Activated T-cell treated with anti-CD3 and anti-CD28 coated beads for 48 hours (primary cell): ENCODE measurements at regions not wholly inside any gene's neighbourhood (a gene's known extent, or its start where the extent isn't known, plus 50 kb on each side); places are given as distances from the start of the nearest gene placed in this dataset.

Experiments
- DNase-seq: peaks from one replicate; pipeline ENCODE4 v3.0.0-alpha.2; 2020; ENCODE audit warnings: low read depth

GRCh38 chr15:93485438-93486327 lies 396.7 kb upstream of the RGMA start:
- no peak for DNase-seq

GRCh38 chr15:93483923-93484322 lies 394.9 kb upstream of the RGMA start:
- DNase-seq: no peak

GRCh38 chr15:93482731-93483130 lies 393.7 kb upstream of the RGMA start:
- DNase-seq: no peak

DNA sequence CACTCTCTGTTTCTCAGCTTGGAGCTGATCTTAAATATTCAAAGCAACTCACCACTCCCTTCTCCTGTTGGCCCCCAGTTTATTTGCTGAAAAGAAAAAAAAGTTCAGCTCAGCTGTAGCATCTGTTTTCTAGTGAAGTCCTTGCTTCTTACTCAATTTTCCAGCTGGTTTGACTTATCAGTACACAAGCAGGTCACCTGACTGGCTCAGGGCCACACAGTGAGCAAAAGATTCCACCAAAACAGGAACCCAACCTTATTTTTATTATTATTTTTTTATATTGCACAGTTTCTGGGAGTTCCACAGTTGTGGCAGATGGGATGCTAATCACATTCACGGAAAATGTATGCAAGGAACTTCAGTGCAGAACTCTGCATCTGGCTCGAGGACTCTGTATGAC lies 390.7 kb upstream of the RGMA start:
- no peak for DNase-seq

- no peak for DNase-seq
Observed at GRCh38 chr15:93478947-93479346, 389.9 kb upstream of the RGMA start.

- no peak for DNase-seq
Observed at GRCh38 chr15:93477721-93478120, 388.7 kb upstream of the RGMA start.

GRCh38 chr15:93477188-93477587 lies 388.2 kb upstream of the RGMA start:
- DNase-seq: no peak

- DNase-seq: no peak
Observed at GRCh38 chr15:93476491-93477177, 387.6 kb upstream of the RGMA start.

- DNase-seq: no peak
Observed at GRCh38 chr15:93474728-93475127, 385.7 kb upstream of the RGMA start.

DNA sequence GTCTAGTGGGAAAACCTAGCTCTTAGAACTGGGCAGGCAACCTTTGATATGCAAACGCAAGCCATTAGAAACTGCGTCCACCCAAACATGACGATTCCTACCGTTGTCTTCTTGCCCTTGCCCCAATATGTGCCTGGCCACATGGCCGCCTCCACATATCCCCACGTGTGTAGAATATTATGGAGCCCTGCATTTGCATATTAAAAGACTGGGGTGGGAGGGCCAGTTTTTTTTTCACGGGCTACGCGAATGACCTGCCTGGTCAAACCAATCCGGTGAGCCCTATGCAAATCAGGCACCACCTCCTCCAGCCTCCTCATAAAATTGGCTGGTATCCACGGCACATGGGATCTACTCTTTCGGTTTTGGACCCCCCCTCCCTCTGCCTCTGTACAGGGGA lies 381.0 kb upstream of the RGMA start:
- no peak for DNase-seq

DNA sequence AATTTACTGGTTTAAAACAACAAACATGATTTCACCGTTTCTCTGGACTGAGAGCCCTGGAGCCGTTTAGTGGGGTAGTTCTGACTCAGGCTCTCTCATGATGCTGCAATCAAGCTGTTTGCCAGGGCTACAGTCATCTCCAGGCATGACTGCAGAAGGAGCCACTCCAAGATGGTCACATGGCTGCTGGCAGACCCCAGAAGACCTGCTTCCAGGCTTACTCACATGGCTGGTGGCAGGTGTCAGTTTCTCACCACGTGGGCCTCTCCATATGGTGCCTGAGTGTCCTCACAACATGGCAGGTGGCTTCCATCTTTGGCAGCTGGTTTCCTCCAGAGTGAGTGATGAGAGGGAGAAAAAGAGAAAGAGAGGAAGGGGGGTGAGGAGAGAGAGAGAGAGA lies 378.3 kb upstream of the RGMA start:
- DNase-seq: no peak

GRCh38 chr15:93466380-93466779 lies 377.4 kb upstream of the RGMA start:
- DNase-seq: no peak

GRCh38 chr15:93462690-93463089 lies 373.7 kb upstream of the RGMA start:
- DNase-seq: no peak

- no peak for DNase-seq
Observed at GRCh38 chr15:93460717-93461116, 371.7 kb upstream of the RGMA start.

DNA sequence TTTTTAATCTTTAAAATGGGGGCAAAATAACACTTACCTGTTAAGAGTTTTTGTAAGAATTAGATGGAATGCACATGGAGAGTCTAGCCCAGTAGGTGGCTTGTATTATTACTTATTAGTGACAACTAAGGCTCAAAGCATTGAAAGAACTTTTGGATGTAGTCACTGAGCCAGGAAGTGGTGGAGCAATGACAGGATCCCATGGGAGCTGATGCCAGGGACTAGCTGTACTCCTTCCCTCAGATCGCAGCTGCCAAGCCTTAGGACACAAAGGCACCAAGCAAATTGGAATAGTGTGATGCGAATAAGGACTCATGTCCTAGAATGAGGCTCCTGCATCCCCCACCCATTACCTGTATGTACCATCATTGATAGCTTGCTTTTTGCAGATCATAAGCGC lies 370.4 kb upstream of the RGMA start:
- no peak for DNase-seq

GRCh38 chr15:93458597-93458996 lies 369.6 kb upstream of the RGMA start:
- DNase-seq: no peak

GRCh38 chr15:93454788-93455187 lies 365.8 kb upstream of the RGMA start:
- DNase-seq: no peak

GRCh38 chr15:93452537-93453211 lies 363.7 kb upstream of the RGMA start:
- no peak for DNase-seq

DNA sequence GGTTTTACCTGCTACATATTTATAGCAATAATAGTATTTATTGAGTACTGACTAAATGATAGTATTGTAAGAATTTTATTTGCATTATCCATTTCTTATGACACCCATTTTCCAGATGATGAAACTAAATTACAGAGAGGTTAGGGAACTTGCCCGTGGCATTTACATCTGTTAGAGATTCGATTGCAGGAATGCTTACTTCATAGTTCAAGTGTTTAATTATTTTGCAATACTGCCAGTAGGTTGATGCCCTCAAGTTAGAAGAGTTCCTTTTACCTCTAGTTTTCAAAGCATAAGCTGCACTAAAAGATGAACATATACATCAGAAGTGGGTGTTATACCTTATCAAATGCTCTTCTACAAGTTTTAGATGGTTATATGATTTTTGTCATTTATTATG lies 362.8 kb upstream of the RGMA start:
- DNase-seq: no peak

GRCh38 chr15:93451265-93451664 lies 362.3 kb upstream of the RGMA start:
- DNase-seq: no peak

- no peak for DNase-seq
Observed at GRCh38 chr15:93449798-93450197, 360.8 kb upstream of the RGMA start.

DNA sequence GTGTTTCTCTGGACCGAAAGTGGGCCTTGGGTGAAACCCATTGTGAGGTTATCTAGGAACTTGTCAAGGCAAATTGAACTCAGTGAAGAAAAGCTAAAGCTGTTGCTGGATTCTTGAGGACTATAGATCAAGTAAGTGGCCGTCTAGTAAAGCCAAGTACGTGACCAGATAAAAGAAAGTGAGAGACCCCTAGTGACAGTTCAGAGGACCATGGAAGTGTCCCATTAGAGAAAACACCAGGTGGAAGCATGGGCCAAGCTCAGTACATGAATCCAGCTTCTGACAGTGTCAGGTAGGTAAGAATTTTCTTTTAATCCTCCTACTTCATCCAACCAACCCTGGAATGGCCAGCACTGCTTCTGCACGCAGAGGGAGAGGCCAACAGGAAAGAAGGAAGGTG lies 349.3 kb upstream of the RGMA start:
- no peak for DNase-seq

- no peak for DNase-seq
Observed at GRCh38 chr15:93432474-93432873, 343.5 kb upstream of the RGMA start.
